HEK293T (cell line): ENCODE measurements at regions not wholly inside any gene's neighbourhood (a gene's known extent, or its start where the extent isn't known, plus 50 kb on each side); places are given as distances from the start of the nearest gene placed in this dataset.

Experiments used
- ARNT ChIP-seq: fragments of 450-650 bp; IDR thresholded peaks from 2 replicates; pipeline ENCODE4 v1.6.1; 2017; ENCODE audit warnings: mild to moderate bottlenecking
- PKNOX1 ChIP-seq: fragments of 450-650 bp; IDR thresholded peaks from 2 replicates; pipeline ENCODE4 v1.6.1; 2016
- SUZ12 ChIP-seq: fragments of 450-650 bp; IDR thresholded peaks from 2 replicates; pipeline ENCODE4 v1.6.1; 2016; ENCODE audit warnings: mild to moderate bottlenecking
- TARDBP ChIP-seq: fragments of 450-650 bp; IDR thresholded peaks from 2 replicates; pipeline ENCODE4 v1.6.1; 2016

DNA sequence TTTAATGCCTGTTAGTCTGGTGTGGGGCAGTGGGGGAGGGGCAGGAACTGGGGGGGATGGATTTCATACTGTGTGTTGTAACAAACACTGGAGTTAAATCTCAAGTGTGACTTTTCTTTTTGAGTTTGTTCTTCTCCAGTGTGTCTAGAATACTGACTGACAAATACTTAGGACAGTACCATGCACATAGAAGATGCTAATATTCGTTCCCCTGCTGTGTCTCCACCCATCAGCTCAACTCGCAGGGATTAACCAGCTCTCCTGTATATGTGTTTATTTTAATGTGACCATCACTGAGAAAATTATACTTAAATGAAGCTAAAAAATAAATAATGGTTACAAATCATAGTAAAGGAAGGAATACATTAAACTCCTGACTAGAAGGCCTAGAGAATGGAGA is 150.9 kb upstream of the E2F8 start:
- TF ChIP-seq SUZ12 (no peak), ARNT (no peak), TARDBP (no peak), PKNOX1 (no peak)
